Sigmoid colon (tissue), 6 donors: ENCODE measurements at regions not wholly inside any gene's neighbourhood (a gene's known extent, or its start where the extent isn't known, plus 50 kb on each side); places are given as distances from the start of the nearest gene placed in this dataset.

Experiments used
- DNase-seq: peaks from one replicate; pipeline ENCODE4 v3.0.0-alpha.2; 2019
- H3K27ac ChIP-seq, 4 donors: fragments of 200-600 bp; sonication (generic); one replicate each; pipeline ENCODE4 v1.5.1; 2016 to 2019; ENCODE audit warnings: mild to moderate bottlenecking in 1 of 4
- H3K27me3 ChIP-seq, 3 donors: fragments of 200-600 bp; sonication (generic); one replicate each; pipeline ENCODE4 v1.5.1; 2019; ENCODE audit warnings: mild to moderate bottlenecking in 1 of 3
- H3K36me3 ChIP-seq, 4 donors: fragments of 200-600 bp; sonication (generic); one replicate each; pipeline ENCODE4 v1.5.1; 2016 to 2019
- H3K4me1 ChIP-seq, 4 donors: fragments of 200-600 bp; sonication (generic); one replicate each; pipeline ENCODE4 v1.5.1; 2017 to 2019
- H3K4me3 ChIP-seq, 4 donors: fragments of 200-600 bp; sonication (generic); one replicate each; pipeline ENCODE4 v1.5.1; 2017 to 2019; ENCODE audit warnings: mild to moderate bottlenecking in 2 of 4, moderate library complexity in 1 of 4
- H3K9me3 ChIP-seq, 4 donors: fragments of 200-600 bp in 3 of 4; sonication (generic) in 3 of 4; one replicate each; pipeline versions ENCODE4 v1.5.1 to v1.6.1; 2013 to 2019
- EP300 ChIP-seq, 4 donors: sonication (generic); formaldehyde crosslinking; IDR thresholded peaks; one replicate each; pipeline ENCODE4 v1.6.1; 2017; ENCODE audit warnings: antibody characterized with exemption in 4 of 4
- POLR2A ChIP-seq, 2 donors: fragments of 450-650 bp; IDR thresholded peaks; one replicate each; pipeline ENCODE4 v1.6.1; 2016; ENCODE audit warnings: antibody characterized with exemption in 2 of 2, mild to moderate bottlenecking in 2 of 2, moderate library complexity in 2 of 2
- POLR2AphosphoS5 ChIP-seq, 4 donors: sonication (generic); formaldehyde crosslinking; IDR thresholded peaks; one replicate each; pipeline ENCODE4 v1.6.1; 2017; ENCODE audit warnings: antibody characterized with exemption in 4 of 4
- WGBS, 2 donors: extraction: QIAGEN DNeasy Blood & Tissue Kit; methylation state at CpG; one replicate each; pipeline ENCODE4 v1.1.7; 2013; 5-methylcytosine and 5-hydroxymethylcytosine counted together
- intact Hi-C: fragments of 100-400 bp; cut with DNase I; formaldehyde crosslinking; loops from one replicate; pipeline ENCODE4 v1.15.1; 2023
- TF ChIP-seq, protein P1 (sequence below), 4 experiments: fragments of 450-650 bp in 3 of 4; fragments of 200-600 bp in 1 of 4; IDR thresholded peaks; one replicate each; pipeline ENCODE4 v1.5.1; 2016 to 2019; ENCODE audit warnings: antibody characterized with exemption in 4 of 4, mild to moderate bottlenecking in 3 of 4, moderate library complexity in 2 of 4
- donor health status: healthy with polysubstance abuse.
- donor health status: healthy.

DNA sequence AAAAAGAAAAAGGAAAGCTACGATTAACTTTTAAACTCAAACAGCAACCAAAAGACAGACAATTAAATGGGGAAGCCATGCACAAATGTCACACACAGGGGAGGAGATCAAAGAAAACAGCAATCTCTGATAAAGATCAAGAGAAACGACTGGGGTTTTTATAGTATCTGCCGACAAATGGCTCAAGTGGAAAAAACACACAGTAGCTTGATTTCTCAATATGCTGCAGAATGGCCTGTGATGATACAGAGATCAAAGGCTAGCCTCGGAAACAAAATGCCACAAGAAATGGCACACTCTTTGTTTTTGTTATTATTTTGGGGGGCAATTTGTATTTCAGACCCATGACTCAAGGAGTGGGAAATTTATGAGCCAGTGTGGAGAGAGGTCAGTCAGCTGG is 126.1 kb downstream of the TEX36 start:
- Histone ChIP-seq H3K4me3 (no peak overlapping the region), H3K9me3 (no peaks in the 10 kb centered on the region), H3K36me3 (no peaks in the 10 kb centered on the region), H3K27ac (no peak overlapping the region), H3K27me3 (no peaks in the 10 kb centered on the region), H3K4me1 (no peaks in the 10 kb centered on the region)
- 7 to 22% methylated on average over 4 of the region's 4 CpGs for WGBS, 2 donors
- intact Hi-C loops = no loop called here
- TF ChIP-seq POLR2AphosphoS5 (IDR thresholded peaks at IDR 0.05) (no peak), EP300 (IDR thresholded peaks at IDR 0.05) (no peak), POLR2A (IDR thresholded peaks at IDR 0.05) (no peak)
- TF ChIP-seq, protein P1, sequence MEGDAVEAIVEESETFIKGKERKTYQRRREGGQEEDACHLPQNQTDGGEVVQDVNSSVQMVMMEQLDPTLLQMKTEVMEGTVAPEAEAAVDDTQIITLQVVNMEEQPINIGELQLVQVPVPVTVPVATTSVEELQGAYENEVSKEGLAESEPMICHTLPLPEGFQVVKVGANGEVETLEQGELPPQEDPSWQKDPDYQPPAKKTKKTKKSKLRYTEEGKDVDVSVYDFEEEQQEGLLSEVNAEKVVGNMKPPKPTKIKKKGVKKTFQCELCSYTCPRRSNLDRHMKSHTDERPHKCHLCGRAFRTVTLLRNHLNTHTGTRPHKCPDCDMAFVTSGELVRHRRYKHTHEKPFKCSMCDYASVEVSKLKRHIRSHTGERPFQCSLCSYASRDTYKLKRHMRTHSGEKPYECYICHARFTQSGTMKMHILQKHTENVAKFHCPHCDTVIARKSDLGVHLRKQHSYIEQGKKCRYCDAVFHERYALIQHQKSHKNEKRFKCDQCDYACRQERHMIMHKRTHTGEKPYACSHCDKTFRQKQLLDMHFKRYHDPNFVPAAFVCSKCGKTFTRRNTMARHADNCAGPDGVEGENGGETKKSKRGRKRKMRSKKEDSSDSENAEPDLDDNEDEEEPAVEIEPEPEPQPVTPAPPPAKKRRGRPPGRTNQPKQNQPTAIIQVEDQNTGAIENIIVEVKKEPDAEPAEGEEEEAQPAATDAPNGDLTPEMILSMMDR (IDR thresholded peaks at IDR 0.05) = no peak
- no peak for DNase-seq

DNA sequence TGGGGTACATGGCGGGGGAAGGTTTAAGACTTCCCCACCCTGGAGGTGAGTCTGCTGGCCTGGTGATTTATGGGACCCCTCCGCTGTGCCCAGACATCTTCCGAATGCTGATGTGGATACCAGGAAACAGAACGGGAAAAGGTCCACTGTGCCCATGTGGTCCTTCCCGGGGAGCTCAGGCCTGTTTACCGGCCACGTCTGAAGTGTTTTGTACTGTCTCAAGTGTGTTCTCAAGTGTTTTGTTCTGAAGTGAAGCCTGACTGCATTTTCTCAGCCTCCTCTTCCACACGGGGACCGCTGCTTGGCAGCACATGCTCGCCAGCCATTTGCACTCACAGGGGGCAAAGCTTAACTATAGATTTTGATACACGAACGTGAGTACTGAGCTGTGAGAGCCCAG is 127.2 kb downstream of the TEX36 start:
- Histone ChIP-seq H3K4me3 (no peak overlapping the region), H3K27ac (no peak overlapping the region), H3K9me3 (no peaks in the 10 kb centered on the region), H3K27me3 (no peaks in the 10 kb centered on the region), H3K36me3 (no peaks in the 10 kb centered on the region), H3K4me1 (no peaks in the 10 kb centered on the region)
- intact Hi-C loops = no loop called here
- no peak for DNase-seq
- 83 to 89% methylated on average over 12 of the region's 12 CpGs for WGBS, 2 donors
- TF ChIP-seq, protein P1 (IDR thresholded peaks at IDR 0.05) = no peak
- TF ChIP-seq POLR2A (IDR thresholded peaks at IDR 0.05) = no peak
- no peak for TF ChIP-seq POLR2AphosphoS5 (IDR thresholded peaks at IDR 0.05)
- no peak for TF ChIP-seq EP300 (IDR thresholded peaks at IDR 0.05)

DNA sequence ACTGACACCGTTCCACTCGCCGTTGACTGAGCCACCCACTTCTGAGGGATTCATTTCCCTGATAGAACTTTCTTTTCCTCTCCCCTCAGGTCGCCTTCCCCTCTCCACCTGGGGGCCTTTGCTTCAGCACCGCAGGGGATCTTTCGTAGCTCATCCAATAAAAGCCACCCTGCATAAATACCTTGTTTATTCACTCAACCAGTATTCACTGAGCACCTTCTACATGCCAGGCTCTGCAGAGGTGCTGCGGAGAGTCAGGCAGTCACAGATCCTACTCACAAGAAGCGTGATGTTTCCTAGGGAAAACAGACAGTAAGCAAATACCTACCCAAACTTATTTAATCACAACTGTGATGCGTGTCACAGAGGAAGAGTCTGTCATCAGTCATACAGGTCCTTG is 127.7 kb downstream of the TEX36 start:
- Histone ChIP-seq H3K4me3 (no peak overlapping the region), H3K4me1 (no peaks in the 10 kb centered on the region), H3K27ac (no peak overlapping the region), H3K9me3 (no peaks in the 10 kb centered on the region), H3K36me3 (no peaks in the 10 kb centered on the region), H3K27me3 (no peaks in the 10 kb centered on the region)
- no peak for DNase-seq
- WGBS, 2 donors = 80 to 81% methylated on average over 9 of the region's 9 CpGs
- intact Hi-C loops = no loop called here
- TF ChIP-seq POLR2AphosphoS5 (IDR thresholded peaks at IDR 0.05) = no peak
- TF ChIP-seq, protein P1 (IDR thresholded peaks at IDR 0.05) = no peak
- no peak for TF ChIP-seq POLR2A (IDR thresholded peaks at IDR 0.05)
- no peak for TF ChIP-seq EP300 (IDR thresholded peaks at IDR 0.05)

DNA sequence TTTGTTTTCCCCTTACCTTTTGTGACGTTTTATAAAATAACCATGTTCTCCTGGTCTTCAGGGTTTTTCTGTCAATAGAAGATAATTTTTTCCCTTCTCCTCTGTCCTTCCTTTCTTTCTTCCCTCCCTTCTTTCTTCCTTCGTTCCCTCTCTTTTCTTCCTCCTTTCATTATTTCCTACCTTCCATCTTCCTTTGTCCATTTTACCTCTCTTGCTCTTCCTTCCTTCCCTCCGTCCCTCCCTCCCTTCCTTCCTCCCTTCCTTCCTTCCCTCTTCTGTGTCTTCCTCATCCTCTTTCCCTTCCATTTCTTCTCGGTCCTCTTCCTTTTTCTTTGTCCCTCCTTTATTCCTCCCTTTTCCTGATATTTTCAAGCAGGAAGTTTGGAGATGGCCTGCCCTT is 128.2 kb downstream of the TEX36 start:
- intact Hi-C loops = no loop called here
- Histone ChIP-seq H3K4me1 (no peaks in the 10 kb centered on the region), H3K27ac (no peak overlapping the region), H3K4me3 (no peak overlapping the region), H3K9me3 (no peaks in the 10 kb centered on the region), H3K36me3 (no peaks in the 10 kb centered on the region), H3K27me3 (no peaks in the 10 kb centered on the region)
- WGBS, 2 donors = 68 to 81% methylated on average over 4 of the region's 4 CpGs
- TF ChIP-seq EP300 (IDR thresholded peaks at IDR 0.05) (no peak), POLR2AphosphoS5 (IDR thresholded peaks at IDR 0.05) (no peak), POLR2A (IDR thresholded peaks at IDR 0.05) (no peak)
- TF ChIP-seq, protein P1 (IDR thresholded peaks at IDR 0.05) = no peak
- DNase-seq = no peak

DNA sequence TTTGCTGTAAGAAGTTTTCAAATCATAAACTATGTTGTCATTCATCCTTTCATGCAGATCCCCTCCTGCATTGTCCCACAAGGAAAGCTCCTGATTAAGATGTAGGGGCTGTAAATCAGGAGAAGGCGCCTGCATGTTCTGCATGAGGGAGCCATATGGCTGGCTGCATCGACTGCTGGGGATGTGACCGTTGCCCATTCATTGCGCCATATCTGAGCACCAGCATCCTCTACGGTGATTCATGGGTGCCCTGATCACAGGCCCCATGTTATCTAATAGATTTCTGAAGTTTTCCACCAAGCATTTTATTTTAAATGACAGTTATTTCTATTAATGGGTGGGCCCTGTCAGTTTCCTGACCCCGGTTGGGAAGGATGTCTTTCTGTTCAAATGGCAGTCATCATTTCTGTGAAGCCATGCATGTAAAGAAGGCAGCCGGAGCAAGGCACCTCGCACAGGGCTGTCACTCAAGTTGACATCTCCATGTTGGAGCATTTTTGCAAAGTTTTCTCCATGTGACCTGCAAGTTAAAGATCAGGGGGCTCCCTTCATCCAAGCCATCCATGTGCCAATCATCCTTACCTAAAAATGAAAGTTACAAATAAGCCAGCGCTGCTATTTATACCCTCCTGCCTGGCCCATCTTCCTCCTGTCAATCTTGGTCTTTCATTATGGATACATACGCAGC is 128.8 kb downstream of the TEX36 start:
- H3K9me3 ChIP-seq = no peaks in the 10 kb centered on the region
- H3K4me3 ChIP-seq = no peak overlapping the region
- DNase-seq = no peak
- H3K27me3 ChIP-seq = no peaks in the 10 kb centered on the region
- TF ChIP-seq POLR2AphosphoS5 (IDR thresholded peaks at IDR 0.05) (no peak), EP300 (IDR thresholded peaks at IDR 0.05) (no peak), POLR2A (IDR thresholded peaks at IDR 0.05) (no peak)
- TF ChIP-seq, protein P1 (IDR thresholded peaks at IDR 0.05) = no peak
- intact Hi-C loops = no loop called here
- no peaks in the 10 kb centered on the region for H3K4me1 ChIP-seq
- 93 to 96% methylated on average over 10 of the region's 10 CpGs for WGBS, 2 donors
- no peaks in the 10 kb centered on the region for H3K36me3 ChIP-seq
- H3K27ac ChIP-seq = no peak overlapping the region
